Keratinocyte (primary cell): ENCODE measurements at regions not wholly inside any gene's neighbourhood (a gene's known extent, or its start where the extent isn't known, plus 50 kb on each side); places are given as distances from the start of the nearest gene placed in this dataset.

Source experiments
- DNase-seq: peaks from one replicate; pipeline ENCODE4 v3.0.0-alpha.2; 2011; ENCODE audit warnings: low read depth, missing footprints, low spot score
- FAIRE-seq: peaks from 2 replicates; lab custom pipeline; 2011; peaks lifted over from hg19 to GRCh38; lab: Jason Lieb, UNC
- H2AFZ ChIP-seq: 2 replicates; pipeline ENCODE4 v1.6.0; 2012; ENCODE audit warnings: low read length, control low read depth, inconsistent platforms; ENCODE audit not compliant: control insufficient read depth
- H3K27ac ChIP-seq: 2 replicates; pipeline ENCODE4 v1.5.1; 2011; ENCODE audit warnings: low read length; ENCODE audit not compliant: control insufficient read depth, insufficient read depth
- H3K27me3 ChIP-seq: 3 replicates; pipeline ENCODE4 v1.6.0; 2011; ENCODE audit warnings: low read length; ENCODE audit not compliant: control insufficient read depth, insufficient read depth; ENCODE audit errors: extremely low read depth
- H3K36me3 ChIP-seq, 2 experiments: 2 replicates in 1 of 2; 3 replicates in 1 of 2; pipeline ENCODE4 v1.5.1; 2011; ENCODE audit warnings: low read length in 2 of 2, mild to moderate bottlenecking in 1 of 2; ENCODE audit not compliant: control insufficient read depth in 2 of 2, insufficient read depth in 2 of 2; ENCODE audit errors: extremely low read depth in 1 of 2
- H3K4me1 ChIP-seq: 3 replicates; pipeline ENCODE4 v1.5.1; 2011; ENCODE audit warnings: low read length; ENCODE audit not compliant: control insufficient read depth, insufficient read depth; ENCODE audit errors: extremely low read depth
- H3K4me2 ChIP-seq: 3 replicates; pipeline ENCODE4 v1.6.0; 2011; ENCODE audit warnings: low read depth, low read length; ENCODE audit not compliant: control insufficient read depth, insufficient read depth; ENCODE audit errors: extremely low read depth
- H3K4me3 ChIP-seq, 3 experiments: fragments of 200-600 bp in 1 of 3; sonication (generic) in 1 of 3; 2 replicates in 2 of 3; 3 replicates in 1 of 3; pipeline ENCODE4 v1.5.1; 2011 to 2016; ENCODE audit warnings: low read length in 3 of 3, mild to moderate bottlenecking in 3 of 3, control low read depth in 2 of 3, inconsistent platforms in 1 of 3, low read depth in 1 of 3, mixed read lengths in 1 of 3, mixed run types in 1 of 3, moderate library complexity in 1 of 3; ENCODE audit not compliant: control insufficient read depth in 2 of 3, insufficient read depth in 2 of 3; ENCODE audit errors: extremely low read depth in 1 of 3
- H3K79me2 ChIP-seq: 2 replicates; pipeline ENCODE4 v1.6.0; 2012; ENCODE audit warnings: low read length; ENCODE audit not compliant: control insufficient read depth, insufficient read depth
- H3K9ac ChIP-seq: 3 replicates; pipeline ENCODE4 v1.6.0; 2011; ENCODE audit warnings: low read length; ENCODE audit not compliant: control insufficient read depth, insufficient read depth; ENCODE audit errors: extremely low read depth
- H3K9me1 ChIP-seq: 3 replicates; pipeline ENCODE4 v1.6.0; 2011; ENCODE audit warnings: low read length; ENCODE audit not compliant: control insufficient read depth, insufficient read depth; ENCODE audit errors: extremely low read depth
- H3K9me3 ChIP-seq: 2 replicates; pipeline ENCODE4 v1.5.1; 2012; ENCODE audit warnings: low read depth, low read length; ENCODE audit not compliant: control insufficient read depth
- H4K20me1 ChIP-seq: 3 replicates; pipeline ENCODE4 v1.6.0; 2011; ENCODE audit warnings: low read length; ENCODE audit not compliant: control insufficient read depth, insufficient read depth; ENCODE audit errors: extremely low read depth
- EZH2 ChIP-seq: IDR thresholded peaks from one replicate; pipeline ENCODE4 v1.6.1; 2012; ENCODE audit warnings: inconsistent platforms, mild to moderate bottlenecking, low read length, moderate library complexity
- dilution Hi-C: fragments of 300-500 bp; cut with MboI; formaldehyde crosslinking; loops from one replicate; pipeline ENCODE4 v1.7.0; 2020; ENCODE audit warnings: low sequenced_read_pairs; ENCODE audit not compliant: extremely low pct_ligation_motif_present
- TF ChIP-seq, protein P1 (sequence below), 3 experiments: IDR thresholded peaks in 1 of 3; conservative IDR thresholded peaks in 1 of 3; optimal IDR thresholded peaks in 1 of 3; 2 replicates in 2 of 3; 3 replicates in 1 of 3; pipeline versions ENCODE3 to v1.5.1; 2011; ENCODE audit warnings: low read length in 3 of 3, mild to moderate bottlenecking in 3 of 3, moderate library complexity in 2 of 3, control low read depth in 1 of 3, inconsistent platforms in 1 of 3; ENCODE audit not compliant: insufficient read depth in 2 of 3; ENCODE audit errors: extremely low read depth in 1 of 3

DNA sequence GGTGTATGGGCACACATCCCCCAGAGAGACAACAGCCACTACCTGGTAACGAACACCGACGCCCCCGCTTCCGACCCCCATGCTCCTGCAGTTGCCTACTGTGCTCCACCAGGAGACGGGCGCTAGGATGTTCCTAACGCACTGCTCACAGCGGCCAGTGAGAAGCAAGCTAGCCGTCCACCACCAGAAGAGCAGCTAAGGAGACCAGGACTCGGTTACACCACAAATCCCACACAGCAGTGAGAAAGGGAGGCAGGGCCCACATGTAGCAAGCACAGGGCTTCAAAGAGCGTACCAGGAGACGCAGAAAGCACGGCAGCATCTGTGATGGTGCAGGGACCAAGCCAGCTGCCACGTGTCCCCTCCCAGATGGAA lies 117.0 kb downstream of the NCOR2 start:
- H3K27me3 ChIP-seq = no peaks in the 10 kb centered on the region
- no peak overlapping the region for H3K4me3 ChIP-seq
- TF ChIP-seq, protein P1, sequence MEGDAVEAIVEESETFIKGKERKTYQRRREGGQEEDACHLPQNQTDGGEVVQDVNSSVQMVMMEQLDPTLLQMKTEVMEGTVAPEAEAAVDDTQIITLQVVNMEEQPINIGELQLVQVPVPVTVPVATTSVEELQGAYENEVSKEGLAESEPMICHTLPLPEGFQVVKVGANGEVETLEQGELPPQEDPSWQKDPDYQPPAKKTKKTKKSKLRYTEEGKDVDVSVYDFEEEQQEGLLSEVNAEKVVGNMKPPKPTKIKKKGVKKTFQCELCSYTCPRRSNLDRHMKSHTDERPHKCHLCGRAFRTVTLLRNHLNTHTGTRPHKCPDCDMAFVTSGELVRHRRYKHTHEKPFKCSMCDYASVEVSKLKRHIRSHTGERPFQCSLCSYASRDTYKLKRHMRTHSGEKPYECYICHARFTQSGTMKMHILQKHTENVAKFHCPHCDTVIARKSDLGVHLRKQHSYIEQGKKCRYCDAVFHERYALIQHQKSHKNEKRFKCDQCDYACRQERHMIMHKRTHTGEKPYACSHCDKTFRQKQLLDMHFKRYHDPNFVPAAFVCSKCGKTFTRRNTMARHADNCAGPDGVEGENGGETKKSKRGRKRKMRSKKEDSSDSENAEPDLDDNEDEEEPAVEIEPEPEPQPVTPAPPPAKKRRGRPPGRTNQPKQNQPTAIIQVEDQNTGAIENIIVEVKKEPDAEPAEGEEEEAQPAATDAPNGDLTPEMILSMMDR (optimal IDR thresholded peaks at IDR 0.05 in 1 of 3, IDR thresholded peaks at IDR 0.05 in 1 of 3, conservative IDR thresholded peaks at IDR 0.05 in 1 of 3; ENCODE audit: extremely low read depth in 1 of 3, insufficient read depth in 2 of 3, low read length in 3 of 3) = no peak
- no peak for TF ChIP-seq EZH2
- DNase-seq (no peak), FAIRE-seq (no peak)
- no peak overlapping the region for H3K9ac ChIP-seq
- H3K79me2 ChIP-seq = peaks cover 2% of the 10 kb centered on the region
- H3K4me2 ChIP-seq = no peak overlapping the region
- H2AFZ ChIP-seq = no peak overlapping the region
- H3K9me3 ChIP-seq = no peaks in the 10 kb centered on the region
- peaks cover 8% of the 10 kb centered on the region for H4K20me1 ChIP-seq
- H3K4me1 ChIP-seq = no peaks in the 10 kb centered on the region
- dilution Hi-C loops = no loop called here
- no peak overlapping the region for H3K27ac ChIP-seq
- no peaks in the 10 kb centered on the region for H3K9me1 ChIP-seq
- H3K36me3 ChIP-seq = peaks cover 17 to 23% of the 10 kb centered on the region in 2 experiments

GRCh38 chr12:124449623-124450375 lies 117.6 kb downstream of the NCOR2 start:
- Histone ChIP-seq H3K9me1 (no peaks in the 10 kb centered on the region), H4K20me1 (peaks cover 6% of the 10 kb centered on the region), H2AFZ (no peak overlapping the region), H3K27ac (no peak overlapping the region), H3K9me3 (no peaks in the 10 kb centered on the region), H3K4me1 (no peaks in the 10 kb centered on the region), H3K4me3 (no peak overlapping the region), H3K27me3 (no peaks in the 10 kb centered on the region), H3K36me3 (peaks cover 15 to 20% of the 10 kb centered on the region in 2 experiments), H3K4me2 (no peak overlapping the region), H3K79me2 (peaks cover 2% of the 10 kb centered on the region), H3K9ac (no peak overlapping the region)
- no peak for FAIRE-seq
- no peak for TF ChIP-seq EZH2
- TF ChIP-seq, protein P1 (optimal IDR thresholded peaks at IDR 0.05 in 1 of 3, IDR thresholded peaks at IDR 0.05 in 1 of 3, conservative IDR thresholded peaks at IDR 0.05 in 1 of 3; ENCODE audit: extremely low read depth in 1 of 3, insufficient read depth in 2 of 3, low read length in 3 of 3) = no peak
- dilution Hi-C loops = no loop called here
- no peak for DNase-seq
